RWPE1 (cell line): ENCODE measurements at regions not wholly inside any gene's neighbourhood (a gene's known extent, or its start where the extent isn't known, plus 50 kb on each side); places are given as distances from the start of the nearest gene placed in this dataset.
"Not testable (repeated sequence)": the region's sequence is repeated elsewhere in the genome, so short reads cannot be mapped to it uniquely, and the experiment has no call there.

Experiments
- CTCF ChIA-PET: fragments of 350-600 bp; sonication (Branson Sonifier 250); formaldehyde crosslinking; extraction: SDS; loops from one replicate; lab custom pipeline; 2021; lab: Yijun Ruan, JAX
- POLR2A ChIA-PET: fragments of 400-600 bp; formaldehyde crosslinking; extraction: SDS; loops from one replicate; lab custom pipeline; 2020; ENCODE audit warnings: antibody characterized with exemption; ENCODE audit not compliant: low non-redundant PET; lab: Yijun Ruan, JAX
- DNase-seq: peaks from one replicate; pipeline ENCODE4 v3.0.0; 2012; ENCODE audit warnings: low spot score
- H3K27ac ChIP-seq: fragments of 450-650 bp; 2 replicates; pipeline ENCODE4 v1.5.1; 2017
- TF ChIP-seq, protein P1 (sequence below): fragments of 450-650 bp; conservative IDR thresholded peaks from 2 replicates; pipeline ENCODE4 v1.5.1; 2017; ENCODE audit warnings: low read depth, mild to moderate bottlenecking

DNA sequence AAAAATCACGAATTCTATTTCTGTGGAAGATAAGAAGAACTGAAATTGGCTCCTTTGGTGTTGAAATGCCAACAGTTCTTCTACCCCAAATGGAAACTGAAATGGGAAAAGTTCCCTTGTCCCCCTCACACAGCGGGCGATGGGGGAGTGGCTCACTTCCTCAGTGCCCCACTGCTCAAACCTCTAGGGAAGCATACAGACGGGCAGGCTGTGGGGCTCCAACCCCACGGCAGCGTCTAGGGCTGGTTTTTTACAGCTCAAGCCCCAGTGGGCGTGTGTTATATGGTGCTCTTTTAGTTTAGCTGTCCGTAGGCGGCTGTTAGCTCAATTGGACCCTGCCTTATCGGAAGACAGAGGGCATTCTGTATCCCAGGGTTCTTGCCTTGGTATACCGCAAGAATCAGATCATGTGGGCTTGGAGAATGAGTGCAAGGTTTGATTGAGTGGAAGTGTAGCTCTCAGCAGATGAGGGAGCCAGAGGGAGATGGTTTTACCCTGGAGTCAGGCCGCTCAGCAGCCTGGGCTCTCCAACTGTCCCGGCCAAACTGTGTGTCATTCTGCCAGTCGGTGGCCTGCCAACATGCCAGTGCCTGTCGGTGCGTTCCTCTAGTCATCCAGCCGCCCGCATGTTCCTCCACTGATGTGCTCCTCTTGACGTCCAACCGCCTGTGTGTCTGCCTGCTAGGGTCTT lies 166.3 kb upstream of the ZNF608 start:
- ChIA-PET CTCF (interaction anchor here (0.6 kb wide), 1 partner anchor 416 kb away, joined by 3 read pairs; no protein-coding TSS in a partner anchor), POLR2A (no interaction called here)
- peak; percentile 49 for DNase-seq
- TF ChIP-seq, protein P1, sequence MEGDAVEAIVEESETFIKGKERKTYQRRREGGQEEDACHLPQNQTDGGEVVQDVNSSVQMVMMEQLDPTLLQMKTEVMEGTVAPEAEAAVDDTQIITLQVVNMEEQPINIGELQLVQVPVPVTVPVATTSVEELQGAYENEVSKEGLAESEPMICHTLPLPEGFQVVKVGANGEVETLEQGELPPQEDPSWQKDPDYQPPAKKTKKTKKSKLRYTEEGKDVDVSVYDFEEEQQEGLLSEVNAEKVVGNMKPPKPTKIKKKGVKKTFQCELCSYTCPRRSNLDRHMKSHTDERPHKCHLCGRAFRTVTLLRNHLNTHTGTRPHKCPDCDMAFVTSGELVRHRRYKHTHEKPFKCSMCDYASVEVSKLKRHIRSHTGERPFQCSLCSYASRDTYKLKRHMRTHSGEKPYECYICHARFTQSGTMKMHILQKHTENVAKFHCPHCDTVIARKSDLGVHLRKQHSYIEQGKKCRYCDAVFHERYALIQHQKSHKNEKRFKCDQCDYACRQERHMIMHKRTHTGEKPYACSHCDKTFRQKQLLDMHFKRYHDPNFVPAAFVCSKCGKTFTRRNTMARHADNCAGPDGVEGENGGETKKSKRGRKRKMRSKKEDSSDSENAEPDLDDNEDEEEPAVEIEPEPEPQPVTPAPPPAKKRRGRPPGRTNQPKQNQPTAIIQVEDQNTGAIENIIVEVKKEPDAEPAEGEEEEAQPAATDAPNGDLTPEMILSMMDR = no peak
- H3K27ac ChIP-seq = 0 out of 2 replicates have a peak overlapping the region, but pooled peaks have one; percentile 1

DNA sequence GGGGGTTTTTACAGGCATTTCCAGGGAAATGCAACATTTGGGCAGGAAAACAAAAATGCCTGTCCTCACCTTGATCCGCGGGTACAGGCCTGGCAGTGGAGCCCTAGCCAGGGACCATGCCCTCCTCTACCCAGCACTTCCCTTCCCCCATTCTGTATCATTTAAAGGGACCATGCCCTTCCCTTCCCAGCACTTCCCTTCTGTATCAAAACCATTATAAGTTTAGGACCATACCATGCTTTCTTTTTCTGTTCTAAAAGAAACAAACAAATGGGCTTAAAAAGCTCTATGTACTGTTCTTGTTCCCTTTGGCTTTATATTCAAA lies 166.9 kb upstream of the ZNF608 start:
- CTCF ChIA-PET = no interaction called here
- POLR2A ChIA-PET = no interaction called here
- 0 out of 2 replicates have a peak overlapping the region, but pooled peaks have one; percentile 1 for H3K27ac ChIP-seq

DNA sequence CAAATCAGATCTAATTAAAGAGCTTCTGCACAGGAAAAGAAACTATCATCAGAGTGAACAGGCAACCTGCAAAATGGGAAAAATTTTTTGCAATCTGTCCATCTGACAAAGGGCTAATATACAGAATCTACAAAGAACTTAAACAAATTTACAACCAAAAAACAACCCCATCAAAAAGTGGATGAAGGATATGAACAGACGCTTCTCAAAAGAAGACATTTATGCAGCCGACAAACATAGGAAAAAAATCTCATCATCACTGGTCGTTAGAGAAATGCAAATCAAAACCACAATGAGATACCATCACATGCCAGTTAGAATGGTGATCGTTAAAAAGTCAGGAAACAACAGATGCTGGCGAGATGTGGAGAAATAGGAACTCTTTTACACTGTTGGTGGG lies 169.9 kb upstream of the ZNF608 start:
- CTCF ChIA-PET, POLR2A ChIA-PET, H3K27ac ChIP-seq, DNase-seq: not testable (repeated sequence)

More for the DNA sequence above, 166.9 kb upstream of the ZNF608 start:
- no peak for DNase-seq
- TF ChIP-seq, protein P1 = no peak

DNA sequence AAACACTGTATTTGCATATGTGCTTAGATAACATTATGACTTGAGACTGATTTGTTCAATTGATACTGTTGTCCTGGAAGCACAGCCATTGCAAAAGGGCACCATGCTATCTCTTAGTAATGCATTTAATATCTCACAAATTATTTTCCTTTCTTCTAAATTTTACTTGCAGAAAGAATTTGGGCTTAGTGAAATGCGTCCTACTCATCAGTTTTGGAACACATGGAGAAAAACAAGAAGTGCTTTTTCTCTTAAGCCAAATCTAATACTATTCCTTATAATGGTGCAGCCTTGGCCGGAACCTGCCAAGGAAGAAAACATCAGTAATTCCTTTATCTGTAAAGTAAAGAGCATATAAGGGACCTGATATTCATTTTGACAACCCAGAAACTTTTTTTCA lies 172.2 kb upstream of the ZNF608 start:
- TF ChIP-seq, protein P1 = no peak
- no peak overlapping the region for H3K27ac ChIP-seq
- CTCF ChIA-PET = no interaction called here
- DNase-seq = no peak
- POLR2A ChIA-PET = no interaction called here

DNA sequence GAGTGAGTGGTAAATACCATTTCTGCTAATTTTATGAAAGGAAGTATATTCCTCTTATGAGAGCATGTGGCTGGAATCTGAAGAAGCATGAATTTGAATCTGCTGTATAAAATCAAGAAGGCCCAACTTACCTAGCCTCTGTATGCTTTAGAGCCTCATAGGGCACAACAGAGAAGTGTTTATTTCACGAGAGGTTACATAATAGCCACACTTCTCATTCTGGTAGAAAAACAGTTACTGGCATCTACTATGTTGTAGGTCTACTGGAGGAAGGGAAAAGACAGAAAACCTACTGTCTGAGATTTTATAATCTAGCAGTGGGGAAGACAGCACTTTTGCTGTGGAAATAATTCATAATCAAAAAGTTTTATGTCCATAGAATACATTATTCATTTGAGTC lies 172.6 kb upstream of the ZNF608 start:
- no peak for DNase-seq
- TF ChIP-seq, protein P1 = no peak
- ChIA-PET CTCF (no interaction called here), POLR2A (no interaction called here)
- H3K27ac ChIP-seq = no peak overlapping the region

DNA sequence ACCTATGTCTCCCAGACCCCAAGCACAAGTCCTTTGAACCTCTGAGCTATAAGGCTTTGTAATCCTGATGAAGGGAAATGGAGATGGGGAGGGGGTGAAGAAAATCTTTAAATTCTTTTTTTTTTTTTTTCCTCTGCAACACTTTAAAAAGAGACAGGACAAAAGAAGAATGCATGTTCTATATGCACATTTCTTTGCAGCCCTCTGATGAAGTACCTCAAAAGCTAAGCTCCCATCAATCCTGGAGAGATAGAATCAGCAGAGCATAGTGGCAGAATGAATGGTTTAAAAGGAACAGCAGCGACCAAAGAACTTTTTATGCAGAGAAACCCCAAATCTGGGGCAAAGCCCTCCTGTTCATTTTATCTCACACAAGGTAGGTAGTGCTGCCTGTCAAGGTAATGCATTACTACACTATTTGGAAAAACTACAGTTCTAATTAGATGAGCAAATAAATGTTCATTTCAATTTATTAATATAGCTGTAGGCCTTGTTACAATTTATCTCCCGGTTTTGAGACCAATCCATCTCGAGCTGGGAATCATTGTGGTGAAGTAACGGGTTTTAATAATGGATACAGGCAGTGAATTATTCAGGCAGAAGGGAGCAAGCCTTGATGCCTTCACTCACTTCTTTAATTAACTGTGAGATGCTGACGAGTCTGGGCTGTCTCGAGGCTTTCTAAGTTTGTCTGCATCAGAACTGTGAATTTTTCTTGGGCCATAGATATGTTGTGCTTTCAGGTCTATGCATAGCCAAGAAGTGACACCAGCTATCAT lies 173.5 kb upstream of the ZNF608 start:
- no peak overlapping the region for H3K27ac ChIP-seq
- POLR2A ChIA-PET = interaction anchor here (0.6 kb wide), 1 partner anchor 13 kb away, joined by 3 read pairs; no protein-coding TSS in a partner anchor
- no peak for DNase-seq
- CTCF ChIA-PET = interaction anchor here (0.6 kb wide), 1 partner anchor 1164 kb away, joined by 4 read pairs; no protein-coding TSS in a partner anchor
- TF ChIP-seq, protein P1 = no peak
